DMS79 (cell line): ENCODE measurements at regions not wholly inside any gene's neighbourhood (a gene's known extent, or its start where the extent isn't known, plus 50 kb on each side); places are given as distances from the start of the nearest gene placed in this dataset.
A peak's percentile ranks its signal among the peaks of the same experiment; 100 is the strongest.
"Not testable (repeated sequence)": the region's sequence is repeated elsewhere in the genome, so short reads cannot be mapped to it uniquely, and the experiment has no call there.

Experiments used
- DNase-seq: peaks from one replicate; lab custom pipeline; 2025; lab: John Stamatoyannopoulos, UW

GRCh38 chr10:91088300-91089140 is 131.9 kb upstream of the PCGF5 start:
- no peak for DNase-seq

GRCh38 chr10:91090761-91091529 is 129.5 kb upstream of the PCGF5 start:
- DNase-seq: peak; percentile 1

GRCh38 chr10:91091780-91092179 is 128.7 kb upstream of the PCGF5 start:
- DNase-seq: no peak

GRCh38 chr10:91096274-91096673 is 124.2 kb upstream of the PCGF5 start:
- no peak for DNase-seq

- DNase-seq: no peak
Observed at GRCh38 chr10:91097313-91097712, 123.2 kb upstream of the PCGF5 start.

GRCh38 chr10:91098021-91098420 is 122.4 kb upstream of the PCGF5 start:
- not testable (repeated sequence) for DNase-seq

GRCh38 chr10:91103384-91104192 is 116.9 kb upstream of the PCGF5 start:
- no peak for DNase-seq

GRCh38 chr10:91104193-91105041 is 116.0 kb upstream of the PCGF5 start:
- DNase-seq: no peak

GRCh38 chr10:91105269-91105668 is 115.2 kb upstream of the PCGF5 start:
- DNase-seq: no peak

GRCh38 chr10:91108820-91109219 is 111.6 kb upstream of the PCGF5 start:
- no peak for DNase-seq

- no peak for DNase-seq
Observed at GRCh38 chr10:91111060-91111459, 109.4 kb upstream of the PCGF5 start.

- no peak for DNase-seq
Observed at GRCh38 chr10:91115618-91116390, 104.7 kb upstream of the PCGF5 start.

- no peak for DNase-seq
Observed at GRCh38 chr10:91117505-91117904, 103.0 kb upstream of the PCGF5 start.

- no peak for DNase-seq
Observed at GRCh38 chr10:91120348-91120747, 100.1 kb upstream of the PCGF5 start.

- DNase-seq: no peak
Observed at GRCh38 chr10:91123261-91123660, 97.2 kb upstream of the PCGF5 start.

- DNase-seq: no peak
Observed at GRCh38 chr10:91124016-91124415, 96.4 kb upstream of the PCGF5 start.

- no peak for DNase-seq
Observed at GRCh38 chr10:91126471-91126870, 94.0 kb upstream of the PCGF5 start.

GRCh38 chr10:91127341-91128082 is 93.0 kb upstream of the PCGF5 start:
- no peak for DNase-seq

GRCh38 chr10:91135113-91135512 is 85.3 kb upstream of the PCGF5 start:
- no peak for DNase-seq
